Lung microvascular endothelial cell (primary cell): ENCODE measurements at regions not wholly inside any gene's neighbourhood (a gene's known extent, or its start where the extent isn't known, plus 50 kb on each side); places are given as distances from the start of the nearest gene placed in this dataset.
A peak's percentile ranks its signal among the peaks of the same experiment; 100 is the strongest.

Experiments
- DNase-seq, 2 donors: peaks; one replicate each; pipeline versions ENCODE4 v3.0.0 to v3.0.0-alpha.2; 2010; ENCODE audit warnings: low read depth in 2 of 2

GRCh38 chr11:76607431-76607830 lies 63.1 kb downstream of the LRRC32 start:
- DNase-seq = no peak

DNA sequence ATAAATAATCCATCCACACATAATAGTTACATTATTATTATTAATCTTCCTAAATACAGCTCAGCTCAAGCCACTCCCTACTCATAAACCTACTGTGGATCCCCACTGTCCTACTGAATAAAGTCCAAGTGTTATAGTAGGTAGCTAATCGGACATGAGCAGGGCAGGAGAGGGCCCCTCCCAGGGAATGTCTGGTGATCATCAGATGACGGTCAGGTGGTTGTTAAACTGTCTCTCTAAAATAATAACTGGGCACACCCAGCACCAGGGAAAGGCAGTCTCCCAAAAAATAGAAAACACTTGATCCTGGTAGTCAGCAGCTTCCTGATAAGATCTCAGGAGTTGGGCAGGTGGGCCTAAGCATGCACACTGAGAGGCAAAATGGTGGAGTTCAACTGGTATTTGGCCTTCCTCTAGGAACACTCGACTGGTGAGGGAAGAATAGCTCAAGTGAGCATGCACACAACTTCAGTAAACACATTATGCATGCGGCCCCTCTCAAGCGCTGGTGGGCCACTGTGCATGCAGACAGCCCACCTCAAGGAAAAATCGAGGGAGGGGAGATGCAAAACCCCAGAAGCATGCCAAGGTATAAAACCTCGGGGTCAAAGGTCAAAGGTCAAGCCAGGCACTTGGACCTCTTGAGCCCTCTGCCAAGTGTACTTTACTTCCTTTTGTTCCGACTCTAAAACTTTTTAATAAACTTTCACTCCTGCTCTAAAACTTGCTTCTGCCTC lies 65.0 kb downstream of the LRRC32 start:
- DNase-seq = no peak

DNA sequence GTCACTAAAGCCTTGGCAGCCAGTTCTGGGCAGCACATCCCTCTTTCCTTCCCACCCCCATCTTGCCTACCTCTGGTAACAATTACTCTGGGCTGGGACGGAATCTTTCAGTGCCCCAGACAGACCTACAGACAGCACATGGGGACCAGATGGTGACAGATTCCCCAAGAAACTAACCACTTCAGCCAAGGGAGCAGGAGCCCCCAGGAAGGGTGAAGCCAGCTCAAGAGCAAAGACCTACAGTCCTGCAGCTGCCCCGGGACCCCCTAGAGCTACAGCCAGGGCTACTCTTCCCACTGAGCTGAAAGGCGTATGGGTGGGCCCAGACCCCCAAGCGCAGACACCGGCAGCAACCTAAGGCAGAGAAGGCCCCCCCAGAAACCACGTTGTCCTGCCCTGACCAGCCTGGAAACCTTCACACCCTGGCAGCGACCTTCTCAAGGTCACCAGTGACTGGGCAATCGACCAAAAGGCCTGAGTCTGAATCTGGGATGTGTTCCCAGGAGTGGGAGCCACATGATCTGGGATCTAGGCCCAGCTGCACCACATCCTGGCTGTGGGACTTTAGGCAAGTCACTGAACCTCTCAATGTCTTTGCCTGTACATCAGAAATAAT lies 65.8 kb downstream of the LRRC32 start:
- DNase-seq = peak; percentile 49 to 51

- no peak for DNase-seq
Observed at GRCh38 chr11:76604081-76604625, 66.4 kb downstream of the LRRC32 start.

DNA sequence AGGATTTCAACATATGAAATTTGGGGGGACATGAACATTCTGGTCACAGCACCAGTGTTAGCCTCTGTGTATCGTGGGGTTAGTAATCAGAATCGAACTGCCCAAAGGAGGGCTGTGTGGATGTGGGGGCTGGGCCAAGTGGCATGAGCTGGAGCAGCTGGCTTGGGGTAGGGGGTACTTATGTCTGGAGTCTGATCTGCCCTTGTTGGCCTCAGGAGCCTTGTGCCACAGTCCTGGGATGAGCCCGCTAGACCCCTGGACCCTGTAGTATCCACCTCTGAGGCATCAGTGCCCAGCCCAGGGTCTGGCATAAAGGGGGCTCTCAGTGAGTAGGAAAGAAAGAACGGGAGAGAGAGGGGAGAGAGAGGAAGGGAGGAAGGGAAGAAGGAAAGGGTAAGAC lies 67.3 kb downstream of the LRRC32 start:
- no peak for DNase-seq
